ENCODE measurements at regions not wholly inside any gene's neighbourhood (a gene's known extent, or its start where the extent isn't known, plus 50 kb on each side); places are given as distances from the start of the nearest gene placed in this dataset.
"Not testable (repeated sequence)": the region's sequence is repeated elsewhere in the genome, so short reads cannot be mapped to it uniquely, and the experiment has no call there.

- intact Hi-C loops (cut with DNase I; ENCODE audit: low total_unique reads); H3K4me3 ChIP-seq (ENCODE audit: low read depth, poor library complexity, severe bottlenecking): not testable (repeated sequence)
- WGBS, 2 donors, result 43 to 72% methylated on average over 14 to 15 of the region's 19 CpGs
- DNase-seq (ENCODE audit: low spot score in 2 of 2), result peak in 1 of 2 donors; percentile 80
These were observed 148.0 kb downstream of the LAT start for GRCh38 chr16:29132869-29133268.

DNA sequence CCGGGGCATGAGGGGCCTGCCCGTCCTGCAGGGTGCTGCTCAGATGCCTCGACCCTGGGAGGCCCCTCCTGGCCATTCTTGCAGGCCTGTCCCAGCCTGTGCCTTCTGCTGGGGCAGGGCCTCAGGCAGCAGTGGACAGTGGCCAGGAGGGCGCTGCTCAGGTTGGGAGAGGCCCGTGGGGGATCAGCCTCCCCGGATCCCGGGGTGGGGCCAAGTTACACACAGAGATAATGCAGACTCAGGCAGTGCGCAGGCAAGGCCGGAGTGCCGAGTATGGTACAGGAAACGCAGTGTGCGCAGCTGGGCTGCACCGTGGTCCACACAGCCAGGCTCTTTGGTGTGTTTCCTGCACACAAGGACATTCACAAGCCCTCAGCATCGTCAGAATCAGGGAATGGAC, 147.6 kb downstream of the LAT start:
- DNase-seq (ENCODE audit: low spot score in 2 of 2), result peak in 1 of 2 donors; percentile 83
- H3K4me3 ChIP-seq (ENCODE audit: low read depth, poor library complexity, severe bottlenecking); intact Hi-C loops (cut with DNase I; ENCODE audit: low total_unique reads): not testable (repeated sequence)
- WGBS, 2 donors, result 45 to 50% methylated on average over 4 to 6 of the region's 14 CpGs

- not testable (repeated sequence) for DNase-seq (ENCODE audit: low spot score in 2 of 2)
- WGBS, 2 donors, result 16 to 32% methylated on average over 13 to 21 of the region's 33 CpGs
These were observed 146.3 kb downstream of the LAT start for GRCh38 chr16:29130901-29131851.

GRCh38 chr16:29130131-29130711, 145.4 kb downstream of the LAT start:
- intact Hi-C loops (cut with DNase I; ENCODE audit: low total_unique reads); H3K4me3 ChIP-seq (ENCODE audit: low read depth, poor library complexity, severe bottlenecking); DNase-seq (ENCODE audit: low spot score in 2 of 2): not testable (repeated sequence)
- 54 to 56% methylated on average over 16 to 21 of the region's 25 CpGs for WGBS, 2 donors

More at GRCh38 chr16:29130901-29131851, 146.3 kb downstream of the LAT start:
- intact Hi-C loops (cut with DNase I; ENCODE audit: low total_unique reads); H3K4me3 ChIP-seq (ENCODE audit: low read depth, poor library complexity, severe bottlenecking): not testable (repeated sequence)

DNA sequence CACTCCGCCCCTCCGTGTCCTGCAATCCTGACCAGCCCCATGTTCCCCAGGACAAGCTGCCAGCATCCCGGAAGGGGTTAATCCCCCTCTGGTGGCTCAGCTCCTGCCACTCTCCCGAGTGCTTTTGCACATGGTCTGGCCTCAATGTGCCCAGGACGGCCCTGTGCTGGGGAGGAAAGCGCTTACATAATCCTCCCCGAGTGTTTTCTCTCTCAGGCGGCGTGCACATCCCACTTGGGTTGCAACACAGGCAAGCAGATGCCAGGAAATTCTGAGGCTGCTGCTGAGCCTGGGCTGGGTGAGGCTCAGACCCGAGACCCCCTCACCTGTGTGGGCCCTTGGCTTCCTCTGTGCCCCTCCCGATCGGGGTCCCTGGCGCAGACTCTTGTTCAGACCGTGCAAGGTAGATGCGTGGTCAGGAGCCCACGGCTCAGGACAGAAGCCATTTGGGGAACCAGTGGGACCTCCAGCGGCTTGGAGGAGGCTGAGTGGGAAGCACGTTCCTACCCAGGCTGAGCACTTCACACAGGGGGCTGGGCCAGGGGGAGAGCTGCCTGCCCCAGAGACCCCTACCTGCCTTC, 144.7 kb downstream of the LAT start:
- intact Hi-C loops (cut with DNase I; ENCODE audit: low total_unique reads); H3K4me3 ChIP-seq (ENCODE audit: low read depth, poor library complexity, severe bottlenecking): not testable (repeated sequence)
- whole genome bisulfite sequencing, 2 donors, result 36 to 43% methylated on average over 8 to 18 of the region's 18 CpGs
- DNase-seq (ENCODE audit: low spot score in 2 of 2), result peak; percentile 58 to 92

DNA sequence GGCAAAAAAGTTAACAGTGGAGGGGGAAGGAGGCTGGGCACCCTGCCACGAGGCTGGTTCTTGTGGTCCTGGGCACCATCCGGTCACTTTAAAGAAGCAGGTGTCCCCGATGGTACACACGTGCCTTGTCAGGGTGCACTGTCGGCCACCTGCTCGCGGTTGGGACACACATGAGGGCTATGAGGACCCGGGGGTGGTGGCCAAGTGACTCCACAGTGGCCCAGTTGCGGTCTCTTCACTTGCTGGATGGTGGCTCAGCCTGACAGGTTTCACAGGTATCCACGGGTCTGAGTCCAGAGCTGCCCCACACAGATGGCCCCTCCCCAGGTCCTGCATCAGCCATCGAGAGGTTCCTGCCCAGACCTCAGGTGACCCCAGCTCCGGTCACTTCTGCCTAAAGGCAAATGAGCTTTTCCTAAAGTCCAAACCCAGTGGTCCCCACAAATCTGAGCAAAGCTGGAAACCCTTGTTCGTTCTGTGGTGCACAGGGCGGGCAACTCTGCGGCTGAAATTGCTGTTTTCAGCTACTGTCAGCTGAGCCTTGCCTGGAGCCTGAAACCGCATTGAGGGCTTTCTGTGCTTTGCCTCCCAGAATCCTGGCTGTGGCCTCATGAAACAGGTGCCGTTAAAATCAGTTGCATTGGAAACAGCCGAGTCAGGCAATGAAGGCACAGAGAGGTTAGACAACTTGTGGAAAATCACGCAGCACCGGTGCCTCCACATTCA, 144.0 kb downstream of the LAT start:
- DNase-seq (ENCODE audit: low spot score in 2 of 2); H3K4me3 ChIP-seq (ENCODE audit: low read depth, poor library complexity, severe bottlenecking); intact Hi-C loops (cut with DNase I; ENCODE audit: low total_unique reads): not testable (repeated sequence)
- 58 to 70% methylated on average over 16 to 20 of the region's 20 CpGs for WGBS, 2 donors

- WGBS, 2 donors, result 57 to 59% methylated on average over 16 to 27 of the region's 29 CpGs
- H3K4me3 ChIP-seq (ENCODE audit: low read depth, poor library complexity, severe bottlenecking); DNase-seq (ENCODE audit: low spot score in 2 of 2); intact Hi-C loops (cut with DNase I; ENCODE audit: low total_unique reads): not testable (repeated sequence)
These were observed 143.1 kb downstream of the LAT start for GRCh38 chr16:29127806-29128420.

DNA sequence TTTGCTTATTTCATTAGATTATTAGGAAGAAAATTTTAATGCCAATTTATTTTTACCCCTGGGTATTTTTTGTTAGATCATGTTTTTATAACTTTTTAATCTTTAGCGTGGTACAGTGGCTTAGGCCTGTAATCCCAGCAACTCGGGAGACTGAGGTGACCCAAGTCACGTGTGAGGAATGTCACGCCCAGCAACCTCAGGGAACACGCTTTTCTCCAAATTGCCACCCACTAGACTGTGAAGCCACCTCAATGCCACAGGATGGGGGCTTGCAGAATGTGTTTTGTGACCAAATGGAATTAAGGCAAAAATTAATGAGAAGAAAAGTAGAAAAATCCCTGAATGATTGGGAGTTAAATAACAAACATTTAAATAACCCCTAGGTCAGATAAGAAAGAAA, 141.8 kb downstream of the LAT start:
- no peak for DNase-seq (ENCODE audit: low spot score in 2 of 2)
- intact Hi-C loops (cut with DNase I; ENCODE audit: low total_unique reads), result no loop called here
- TF ChIP-seq CTCF (IDR thresholded peaks at IDR 0.05), result no peak
- TF ChIP-seq POLR2A (IDR thresholded peaks at IDR 0.05), result no peak
- H3K4me3 ChIP-seq (ENCODE audit: low read depth, poor library complexity, severe bottlenecking), result no peak overlapping the region
- WGBS, 2 donors, result 66 to 71% methylated on average over 5 of the region's 5 CpGs

DNA sequence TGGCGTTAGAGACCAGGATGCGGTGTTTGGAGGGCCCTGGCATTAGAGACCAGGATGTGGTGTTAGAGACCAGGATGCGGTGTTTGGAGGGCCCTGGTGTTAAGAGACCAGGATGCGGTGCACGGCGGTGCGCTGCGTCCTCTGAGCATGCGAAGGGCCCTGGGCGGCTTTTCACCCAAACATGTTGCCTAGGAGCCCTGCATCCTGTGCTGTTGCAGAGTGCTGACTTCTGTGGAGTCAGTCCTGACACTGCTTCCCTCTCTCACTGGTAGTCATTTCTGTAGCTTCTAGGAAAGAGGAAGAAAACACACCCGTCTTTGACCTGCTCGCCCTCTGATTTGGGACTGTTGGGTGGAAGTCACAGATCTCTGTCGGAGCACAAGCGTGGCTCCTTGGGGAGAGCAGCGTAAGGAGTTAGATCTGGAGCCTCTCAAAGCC, 141.2 kb downstream of the LAT start:
- WGBS, 2 donors, result 84 to 93% methylated on average over 15 of the region's 15 CpGs
- peak in 1 of 2 donors; percentile 60 for DNase-seq (ENCODE audit: low spot score in 2 of 2)
- intact Hi-C loops (cut with DNase I; ENCODE audit: low total_unique reads), result no loop called here
- TF ChIP-seq CTCF (IDR thresholded peaks at IDR 0.05) (no peak), POLR2A (IDR thresholded peaks at IDR 0.05) (no peak)
- H3K4me3 ChIP-seq (ENCODE audit: low read depth, poor library complexity, severe bottlenecking), result no peak overlapping the region
